Lower leg skin (tissue), 3 donors: ENCODE measurements at regions not wholly inside any gene's neighbourhood (a gene's known extent, or its start where the extent isn't known, plus 50 kb on each side); places are given as distances from the start of the nearest gene placed in this dataset.

Source experiments
- CTCF ChIP-seq, 3 donors: fragments of 450-650 bp; IDR thresholded peaks; one replicate each; pipeline ENCODE4 v1.5.1; 2016; ENCODE audit warnings: antibody characterized with exemption in 3 of 3, mild to moderate bottlenecking in 3 of 3, moderate library complexity in 2 of 3
- POLR2A ChIP-seq, 2 donors: fragments of 450-650 bp; IDR thresholded peaks; one replicate each; pipeline ENCODE4 v1.6.1; 2016 to 2017; ENCODE audit warnings: antibody characterized with exemption in 2 of 2, mild to moderate bottlenecking in 1 of 2, moderate library complexity in 1 of 2

- no peak for TF ChIP-seq CTCF (IDR thresholded peaks at IDR 0.05)
- TF ChIP-seq POLR2A (IDR thresholded peaks at IDR 0.05) = no peak
These were observed 1491.0 kb upstream of the PIK3C3 start for GRCh38 chr18:40464032-40464431.
